Stimulated activated memory B cell treated with anti-CD40 and anti-IgM and Interleukin-4, amounts not matched to agents 10 μg/mL and 1 μg/mL and 100 μg/mL, for 72 hours (primary cell): ENCODE measurements at regions not wholly inside any gene's neighbourhood (a gene's known extent, or its start where the extent isn't known, plus 50 kb on each side); places are given as distances from the start of the nearest gene placed in this dataset.
"Not testable (repeated sequence)": the region's sequence is repeated elsewhere in the genome, so short reads cannot be mapped to it uniquely, and the experiment has no call there.

Experiments used
- ATAC-seq: fragments of 150-1000 bp; cut with Tn5 transposase; 2 replicates; pipeline ENCODE4 v1.10.0; 2021
- H3K27ac Mint-ChIP-seq: one replicate; pipeline ENCODE4 v1.8.0; 2022; ENCODE audit warnings: mild to moderate bottlenecking, mixed read lengths
- H3K27me3 Mint-ChIP-seq: one replicate; pipeline ENCODE4 v1.8.0; 2022; ENCODE audit warnings: mixed read lengths
- H3K36me3 Mint-ChIP-seq: one replicate; pipeline ENCODE4 v1.8.0; 2022; ENCODE audit warnings: mixed read lengths
- H3K4me1 Mint-ChIP-seq: one replicate; pipeline ENCODE4 v1.8.0; 2022; ENCODE audit warnings: mixed read lengths
- H3K4me3 Mint-ChIP-seq: one replicate; pipeline ENCODE4 v1.8.0; 2022; ENCODE audit warnings: mild to moderate bottlenecking, moderate library complexity, mixed read lengths
- H3K9me3 Mint-ChIP-seq: one replicate; pipeline ENCODE4 v1.8.0; 2022; ENCODE audit warnings: mixed read lengths

- peak overlapping the region; percentile 70 for H3K27ac Mint-ChIP-seq
- peak; percentile 54 for ATAC-seq
- not testable (repeated sequence) for H3K36me3 Mint-ChIP-seq, H3K9me3 Mint-ChIP-seq, H3K27me3 Mint-ChIP-seq
- peaks cover 27% of the 10 kb centered on the region for H3K4me1 Mint-ChIP-seq
- H3K4me3 Mint-ChIP-seq = peak overlapping the region; percentile 18
Observed at GRCh38 chr7:128561116-128561722, 84.7 kb downstream of the METTL2B start.

GRCh38 chr7:128562795-128563194 lies 86.2 kb downstream of the METTL2B start:
- not testable (repeated sequence) for H3K9me3 Mint-ChIP-seq, H3K36me3 Mint-ChIP-seq, H3K4me3 Mint-ChIP-seq, H3K27ac Mint-ChIP-seq, H3K27me3 Mint-ChIP-seq, ATAC-seq
- peaks cover 27% of the 10 kb centered on the region for H3K4me1 Mint-ChIP-seq

- not testable (repeated sequence) for H3K27ac Mint-ChIP-seq, ATAC-seq
Observed at GRCh38 chr7:128564123-128564700, 87.7 kb downstream of the METTL2B start.

DNA sequence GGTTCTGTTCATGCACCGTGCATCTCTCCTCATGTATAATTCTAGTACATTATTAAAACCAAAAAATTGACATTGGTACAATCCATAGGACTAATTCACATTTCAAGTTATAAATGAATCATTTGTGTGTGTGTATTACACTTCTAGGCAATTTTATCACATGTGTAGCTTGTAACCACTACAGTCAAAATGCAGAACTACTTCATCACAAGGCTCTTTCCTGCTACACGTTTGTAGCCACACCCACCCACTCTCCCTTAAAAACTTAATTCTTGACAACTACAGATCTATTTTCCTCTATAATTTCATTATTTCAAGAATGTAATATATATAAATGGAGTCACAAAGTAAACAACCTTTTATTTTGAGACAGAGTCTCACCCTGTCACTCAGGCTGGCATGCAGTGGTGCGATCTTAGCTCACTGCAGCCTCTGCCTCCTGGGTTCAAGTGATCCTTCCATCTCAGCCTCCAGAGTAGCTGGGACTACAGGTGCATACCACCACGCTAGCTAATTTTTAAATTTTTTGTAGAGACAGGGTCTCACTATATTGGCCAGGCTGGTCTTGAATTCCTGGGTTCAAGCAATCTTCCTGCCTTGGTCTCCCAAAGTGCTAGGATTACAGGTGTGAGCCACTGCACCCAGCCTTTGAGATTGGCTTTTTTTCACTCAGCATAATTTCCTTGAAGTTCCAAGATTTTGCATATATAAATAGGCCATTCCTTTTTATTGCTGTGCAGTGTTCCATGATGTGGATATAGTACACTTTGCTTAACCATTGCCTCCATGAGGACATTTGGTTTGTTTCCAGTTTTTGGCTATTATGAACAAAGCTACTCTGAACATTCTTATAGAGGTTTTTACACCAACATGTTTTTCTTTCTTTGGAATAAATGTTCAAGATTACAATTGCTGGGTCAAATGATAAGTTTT lies 88.7 kb downstream of the METTL2B start:
- peaks cover 24% of the 10 kb centered on the region for H3K4me1 Mint-ChIP-seq
- peaks cover 12% of the 10 kb centered on the region for H3K36me3 Mint-ChIP-seq
- H3K4me3 Mint-ChIP-seq, H3K27me3 Mint-ChIP-seq, H3K9me3 Mint-ChIP-seq, ATAC-seq, H3K27ac Mint-ChIP-seq: not testable (repeated sequence)

More at GRCh38 chr7:128564123-128564700, 87.7 kb downstream of the METTL2B start:
- H3K4me3 Mint-ChIP-seq, H3K27me3 Mint-ChIP-seq, H3K9me3 Mint-ChIP-seq: not testable (repeated sequence)
- Mint-ChIP-seq H3K4me1 (peaks cover 29% of the 10 kb centered on the region), H3K36me3 (peaks cover 12% of the 10 kb centered on the region)

DNA sequence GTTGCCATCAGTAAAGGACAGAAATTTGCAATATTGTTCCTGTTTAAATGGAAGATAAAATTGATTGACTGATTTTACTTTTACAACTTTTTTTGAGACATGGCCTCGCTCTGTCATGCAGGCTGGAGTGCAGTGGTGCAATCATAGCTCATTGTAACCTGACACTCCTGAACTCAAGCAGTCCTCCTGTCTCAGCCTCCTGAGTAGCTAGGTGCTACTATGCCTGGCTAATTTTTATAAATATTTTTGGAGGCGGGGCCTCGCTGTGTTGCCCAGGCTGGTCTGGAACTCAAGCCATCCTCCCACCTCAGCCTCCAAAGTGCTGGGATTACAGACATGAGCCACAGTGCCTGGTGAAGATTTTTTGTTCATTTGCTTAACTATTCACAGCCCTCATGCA lies 96.8 kb upstream of the GARIN1A start:
- not testable (repeated sequence) for H3K9me3 Mint-ChIP-seq, H3K4me3 Mint-ChIP-seq, H3K27me3 Mint-ChIP-seq, H3K27ac Mint-ChIP-seq, ATAC-seq, H3K4me1 Mint-ChIP-seq
- peaks cover 11% of the 10 kb centered on the region for H3K36me3 Mint-ChIP-seq

DNA sequence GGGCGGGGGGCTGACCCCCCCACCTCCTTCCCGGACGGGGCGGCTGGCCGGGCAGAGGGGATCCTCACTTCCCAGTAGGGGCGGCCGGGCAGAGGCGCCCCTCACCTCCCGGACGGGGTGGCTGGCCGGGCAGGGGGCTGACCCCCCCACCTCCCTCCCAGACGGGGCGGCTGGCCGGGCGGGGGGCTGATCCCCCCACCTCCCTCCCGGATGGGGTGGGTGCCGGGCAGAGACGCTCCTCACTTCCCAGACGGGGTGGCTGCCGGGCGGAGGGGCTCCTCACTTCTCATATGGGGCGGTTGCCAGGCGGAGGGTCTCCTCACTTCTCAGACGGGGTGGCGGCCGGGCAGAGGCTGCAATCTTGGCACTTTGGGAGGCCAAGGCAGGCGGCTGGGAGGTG lies 95.1 kb upstream of the GARIN1A start:
- not testable (repeated sequence) for ATAC-seq, H3K9me3 Mint-ChIP-seq, H3K27ac Mint-ChIP-seq, H3K4me1 Mint-ChIP-seq, H3K27me3 Mint-ChIP-seq, H3K4me3 Mint-ChIP-seq
- peaks cover 11% of the 10 kb centered on the region for H3K36me3 Mint-ChIP-seq

DNA sequence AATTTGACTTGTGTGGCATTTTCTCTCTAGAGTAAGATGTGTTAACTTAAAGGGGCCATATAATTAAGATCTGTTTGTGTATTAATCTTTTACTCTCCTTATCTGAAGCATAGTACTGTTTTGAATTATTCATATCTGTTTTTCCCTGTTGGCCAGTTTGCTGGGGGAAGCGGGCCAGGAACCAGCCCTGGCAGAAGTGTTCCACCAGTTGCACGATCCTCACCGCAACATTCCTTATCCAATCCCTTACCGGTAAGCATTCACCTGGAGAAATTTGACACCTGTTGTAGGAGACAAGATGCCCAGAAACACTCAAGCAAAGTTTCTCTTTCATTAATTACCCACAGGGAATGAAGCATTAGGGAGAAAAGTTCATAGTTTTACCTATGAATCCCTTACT lies 92.2 kb upstream of the GARIN1A start:
- peaks cover 18% of the 10 kb centered on the region for H3K36me3 Mint-ChIP-seq

DNA sequence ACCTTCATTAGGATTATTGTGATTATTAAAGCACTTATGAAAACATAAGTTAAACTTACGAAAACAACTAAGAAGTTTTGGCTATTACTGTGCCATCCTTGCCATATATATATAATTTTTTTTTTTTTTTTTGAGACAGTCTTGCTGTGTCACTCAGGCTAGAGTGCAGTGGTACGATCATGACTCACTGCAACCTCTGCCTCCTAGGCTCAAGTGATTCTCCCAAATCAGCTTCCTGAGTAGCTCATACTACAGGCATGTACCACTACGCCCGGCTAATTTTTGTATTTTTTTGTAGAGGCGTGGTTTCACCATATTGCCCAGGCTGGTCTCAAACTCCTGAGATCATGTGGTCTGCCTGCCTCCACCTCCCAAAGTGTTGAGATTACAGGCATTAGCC lies 91.0 kb upstream of the GARIN1A start:
- not testable (repeated sequence) for H3K9me3 Mint-ChIP-seq, H3K4me1 Mint-ChIP-seq, ATAC-seq, H3K4me3 Mint-ChIP-seq, H3K27me3 Mint-ChIP-seq, H3K27ac Mint-ChIP-seq
- H3K36me3 Mint-ChIP-seq = peaks cover 24% of the 10 kb centered on the region

More for the DNA sequence above, 92.2 kb upstream of the GARIN1A start:
- not testable (repeated sequence) for H3K27ac Mint-ChIP-seq, H3K9me3 Mint-ChIP-seq, ATAC-seq, H3K4me3 Mint-ChIP-seq, H3K27me3 Mint-ChIP-seq, H3K4me1 Mint-ChIP-seq

DNA sequence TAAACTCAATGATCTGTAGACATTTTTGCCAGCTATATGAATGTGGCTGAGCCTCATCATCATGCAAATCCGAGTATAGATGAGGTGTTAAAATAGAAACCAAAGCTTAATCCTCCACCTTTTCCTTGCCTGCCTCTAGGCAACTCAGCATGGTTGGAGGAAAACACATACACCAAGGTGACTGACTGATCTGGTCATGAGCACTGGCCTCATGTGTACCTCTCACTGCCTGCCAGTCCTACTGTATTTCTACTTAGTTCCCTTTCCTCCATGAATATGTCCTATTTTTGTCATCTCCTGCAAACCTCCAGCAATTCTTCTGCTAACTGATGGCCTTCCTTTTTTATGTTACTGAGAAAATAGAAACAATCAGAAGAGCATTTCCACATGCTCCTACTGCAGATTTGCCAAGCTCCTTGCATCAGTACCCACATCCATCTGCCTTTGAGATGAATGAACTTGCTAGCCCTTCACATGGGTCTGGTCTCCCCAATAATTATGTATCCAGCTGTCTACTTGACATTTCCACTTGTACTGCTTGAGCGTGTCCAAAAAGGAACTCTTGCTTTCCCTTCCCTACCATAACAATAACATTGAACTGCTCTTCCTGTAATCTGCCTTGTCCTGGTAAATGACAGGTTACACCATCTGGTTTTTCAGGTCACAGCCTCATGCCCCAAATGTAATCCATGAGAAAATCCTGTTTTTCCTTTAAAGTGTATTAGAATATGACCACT lies 90.1 kb upstream of the GARIN1A start:
- H3K4me3 Mint-ChIP-seq, H3K9me3 Mint-ChIP-seq, H3K27me3 Mint-ChIP-seq, H3K27ac Mint-ChIP-seq, ATAC-seq, H3K4me1 Mint-ChIP-seq: not testable (repeated sequence)
- H3K36me3 Mint-ChIP-seq = peaks cover 33% of the 10 kb centered on the region

DNA sequence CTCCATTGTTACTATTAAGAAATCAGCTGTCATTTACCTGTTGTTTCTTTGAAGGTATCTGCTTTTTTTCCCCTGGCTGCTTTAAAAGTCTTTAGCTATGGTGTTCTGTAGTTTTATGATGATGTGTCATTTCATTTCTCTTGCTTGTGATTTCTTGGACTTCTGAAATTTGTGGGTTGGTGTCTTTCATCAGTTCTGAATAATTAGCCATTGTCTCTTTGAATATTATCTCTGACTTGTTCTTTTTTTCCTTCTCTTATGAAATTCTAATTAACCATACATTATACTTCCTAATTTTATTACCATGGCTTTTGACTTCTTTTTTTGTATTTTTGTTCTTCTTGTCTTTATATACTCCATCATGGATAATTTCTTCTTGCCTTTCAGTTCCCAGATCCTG lies 85.4 kb upstream of the GARIN1A start:
- not testable (repeated sequence) for H3K4me1 Mint-ChIP-seq, H3K9me3 Mint-ChIP-seq, H3K4me3 Mint-ChIP-seq, H3K27me3 Mint-ChIP-seq, ATAC-seq
- Mint-ChIP-seq H3K27ac (peak overlapping the region; percentile 18), H3K36me3 (peaks cover 46% of the 10 kb centered on the region)

DNA sequence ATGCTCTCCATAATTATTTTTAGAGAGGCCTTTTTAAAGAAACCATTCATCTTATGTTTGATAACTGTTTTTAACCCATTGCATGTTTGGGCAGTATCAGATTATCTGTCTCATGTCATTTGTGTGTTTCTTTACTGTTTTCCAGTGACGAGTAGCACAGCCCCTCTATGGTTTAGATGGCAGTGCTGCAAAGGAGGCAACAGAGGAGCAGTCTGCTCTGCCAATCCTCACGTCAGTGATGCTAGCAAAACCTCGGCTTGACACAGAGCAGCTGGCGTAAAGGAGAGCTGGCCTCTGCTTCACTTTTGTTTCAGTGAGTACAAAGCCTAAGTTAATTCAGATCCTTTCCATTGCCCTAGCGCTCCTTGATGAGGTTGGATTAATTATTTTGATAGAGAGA lies 80.4 kb upstream of the GARIN1A start:
- Mint-ChIP-seq H3K9me3 (no peaks in the 10 kb centered on the region), H3K4me3 (no peak overlapping the region), H3K27ac (no peak overlapping the region), H3K27me3 (no peaks in the 10 kb centered on the region), H3K4me1 (peaks cover 4% of the 10 kb centered on the region), H3K36me3 (peaks cover 51% of the 10 kb centered on the region)
- ATAC-seq = no peak

GRCh38 chr7:128592209-128592608 lies 79.9 kb upstream of the GARIN1A start:
- H3K9me3 Mint-ChIP-seq, H3K27me3 Mint-ChIP-seq, ATAC-seq, H3K4me1 Mint-ChIP-seq, H3K4me3 Mint-ChIP-seq, H3K27ac Mint-ChIP-seq: not testable (repeated sequence)
- H3K36me3 Mint-ChIP-seq = peaks cover 48% of the 10 kb centered on the region

GRCh38 chr7:128594061-128594460 lies 78.0 kb upstream of the GARIN1A start:
- H3K4me1 Mint-ChIP-seq, ATAC-seq, H3K4me3 Mint-ChIP-seq, H3K9me3 Mint-ChIP-seq, H3K27me3 Mint-ChIP-seq, H3K27ac Mint-ChIP-seq: not testable (repeated sequence)
- H3K36me3 Mint-ChIP-seq = peaks cover 42% of the 10 kb centered on the region

GRCh38 chr7:128596336-128597128 lies 75.6 kb upstream of the GARIN1A start:
- H3K4me3 Mint-ChIP-seq, ATAC-seq, H3K4me1 Mint-ChIP-seq, H3K27me3 Mint-ChIP-seq, H3K9me3 Mint-ChIP-seq: not testable (repeated sequence)
- Mint-ChIP-seq H3K27ac (peak overlapping the region; percentile 29), H3K36me3 (peaks cover 48% of the 10 kb centered on the region)

DNA sequence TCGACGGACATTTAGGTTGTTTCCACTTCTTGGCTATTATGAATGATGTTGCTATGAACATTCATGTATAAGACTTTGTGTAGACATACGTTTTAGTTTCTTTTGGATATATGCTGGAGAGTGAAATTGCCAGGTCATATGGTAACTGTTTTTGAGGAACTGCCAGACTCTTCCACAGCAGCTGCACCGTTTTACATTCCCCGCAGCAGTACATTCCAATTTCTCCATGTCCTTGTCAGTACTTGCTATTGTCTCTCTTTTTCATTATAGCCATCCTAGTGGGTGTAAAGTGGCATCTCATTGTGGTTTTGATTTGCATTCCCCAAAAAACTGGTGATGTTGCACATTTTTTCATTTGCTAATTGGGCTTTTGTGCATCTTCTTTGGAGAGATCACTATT lies 73.1 kb upstream of the GARIN1A start:
- H3K36me3 Mint-ChIP-seq = peaks cover 43% of the 10 kb centered on the region
- ATAC-seq, H3K27ac Mint-ChIP-seq, H3K4me1 Mint-ChIP-seq, H3K27me3 Mint-ChIP-seq, H3K9me3 Mint-ChIP-seq, H3K4me3 Mint-ChIP-seq: not testable (repeated sequence)
